IMR-90 (cell line): ENCODE measurements at regions not wholly inside any gene's neighbourhood (a gene's known extent, or its start where the extent isn't known, plus 50 kb on each side); places are given as distances from the start of the nearest gene placed in this dataset.

Source experiments
- ATAC-seq: fragments of 200-7000 bp; cut with Tn5 transposase; 2 replicates; pipeline ENCODE4 v1.9.1; 2020; ENCODE audit warnings: low read depth, mild to moderate bottlenecking, moderate library complexity
- BruUV-seq: library from RNA; stranded (reverse); fragments of 400-500 nt; replicated peaks from 2 replicates; lab custom pipeline; 2021; lab: Mats Ljungman, UMichigan
- CTCF ChIA-PET: fragments of 300-600 bp; formaldehyde crosslinking; extraction: SDS; loops from one replicate; lab custom pipeline; 2021; ENCODE audit warnings: antibody characterized with exemption; lab: Yijun Ruan, JAX
- POLR2A ChIA-PET: fragments of 300-600 bp; sonication (Branson Sonifier 250); formaldehyde crosslinking; loops from one replicate; lab custom pipeline; 2022; ENCODE audit warnings: antibody characterized with exemption; ENCODE audit not compliant: unreplicated experiment; lab: Charles Lee
- DNase-seq: peaks from one replicate; pipeline ENCODE4 v3.0.0; 2013
- H2AFZ ChIP-seq: replicated peaks from 2 replicates; pipeline ENCODE3; 2013; ENCODE audit warnings: low read length, mild to moderate bottlenecking; ENCODE audit not compliant: poor library complexity
- H2AK5ac ChIP-seq: 2 replicates; pipeline ENCODE4 v1.6.1; 2013; ENCODE audit warnings: low read depth, low read length, inconsistent platforms
- H2AK9ac ChIP-seq: replicated peaks from 2 replicates; pipeline ENCODE3; 2013; ENCODE audit warnings: mild to moderate bottlenecking, low read depth, low read length, moderate library complexity; ENCODE audit not compliant: poor library complexity
- H2BK120ac ChIP-seq: 2 replicates; pipeline ENCODE4 v1.6.1; 2013; ENCODE audit warnings: low read depth, low read length, inconsistent platforms
- H2BK15ac ChIP-seq: 3 replicates; pipeline ENCODE4 v1.6.1; 2013; ENCODE audit warnings: low read depth, low read length, inconsistent platforms
- H2BK20ac ChIP-seq: 2 replicates; pipeline ENCODE4 v1.6.1; 2013; ENCODE audit warnings: low read depth, mild to moderate bottlenecking, inconsistent platforms, low read length, moderate library complexity
- H2BK5ac ChIP-seq: 2 replicates; pipeline ENCODE4 v1.6.1; 2013; ENCODE audit warnings: mild to moderate bottlenecking, low read depth, low read length, inconsistent platforms; ENCODE audit not compliant: poor library complexity, severe bottlenecking
- H3K14ac ChIP-seq: replicated peaks from 2 replicates; pipeline ENCODE4 v1.6.1; 2013; ENCODE audit warnings: low read depth, low read length, inconsistent platforms
- H3K18ac ChIP-seq: 2 replicates; pipeline ENCODE4 v1.6.1; 2013; ENCODE audit warnings: low read depth, low read length, control low read depth
- H3K23ac ChIP-seq: 2 replicates; pipeline ENCODE4 v1.6.1; 2013; ENCODE audit warnings: low read depth, low read length, inconsistent platforms
- H3K27ac ChIP-seq: 2 replicates; pipeline ENCODE4 v1.5.1; 2013; ENCODE audit warnings: mild to moderate bottlenecking, control low read depth, low read length; ENCODE audit not compliant: insufficient read depth
- H3K27me3 ChIP-seq: 2 replicates; pipeline ENCODE4 v1.6.1; 2013; ENCODE audit warnings: low read length; ENCODE audit not compliant: control insufficient read depth, insufficient read depth
- H3K36me3 ChIP-seq: 2 replicates; pipeline ENCODE4 v1.6.1; 2013; ENCODE audit warnings: low read length, mixed read lengths; ENCODE audit not compliant: control insufficient read depth, insufficient read depth
- H3K4ac ChIP-seq: 2 replicates; pipeline ENCODE4 v1.6.1; 2013; ENCODE audit warnings: low read depth, low read length, inconsistent platforms
- H3K4me1 ChIP-seq: 2 replicates; pipeline ENCODE4 v1.6.1; 2013; ENCODE audit warnings: low read length, mixed read lengths; ENCODE audit not compliant: control insufficient read depth, insufficient read depth
- H3K4me2 ChIP-seq: 2 replicates; pipeline ENCODE4 v1.6.1; 2013; ENCODE audit warnings: low read depth, mild to moderate bottlenecking, control low read depth, low read length, moderate library complexity
- H3K4me3 ChIP-seq: 2 replicates; pipeline ENCODE4 v1.5.1; 2013; ENCODE audit warnings: low read depth, mild to moderate bottlenecking, control low read depth, low read length, moderate library complexity; ENCODE audit not compliant: insufficient read depth
- H3K56ac ChIP-seq: 2 replicates; pipeline ENCODE4 v1.6.1; 2013; ENCODE audit warnings: low read length, inconsistent platforms; ENCODE audit not compliant: insufficient read depth; ENCODE audit errors: extremely low read depth
- H3K79me1 ChIP-seq, 2 experiments: 2 replicates each; pipeline ENCODE4 v1.6.1; 2013; ENCODE audit warnings: low read length in 2 of 2, inconsistent platforms in 1 of 2, low read depth in 1 of 2
- H3K9ac ChIP-seq: 2 replicates; pipeline ENCODE4 v1.6.1; 2013; ENCODE audit warnings: low read depth, low read length, control low read depth
- H3K9me1 ChIP-seq: 2 replicates; pipeline ENCODE4 v1.6.1; 2013; ENCODE audit warnings: low read length, inconsistent platforms; ENCODE audit not compliant: insufficient read depth
- H3K9me3 ChIP-seq: 2 replicates; pipeline ENCODE4 v1.6.1; 2013; ENCODE audit warnings: low read length; ENCODE audit not compliant: control insufficient read depth, insufficient read depth
- H4K20me1 ChIP-seq: 2 replicates; pipeline ENCODE4 v1.6.1; 2013; ENCODE audit warnings: low read length, inconsistent platforms; ENCODE audit not compliant: insufficient read depth
- H4K5ac ChIP-seq: 2 replicates; pipeline ENCODE4 v1.6.1; 2013; ENCODE audit warnings: mild to moderate bottlenecking, low read depth, low read length, control low read depth
- H4K8ac ChIP-seq, 2 experiments: 2 replicates each; pipeline ENCODE4 v1.6.1; 2013; ENCODE audit warnings: low read depth in 2 of 2, low read length in 2 of 2, control low read depth in 1 of 2, inconsistent platforms in 1 of 2
- H4K91ac ChIP-seq: 2 replicates; pipeline ENCODE4 v1.6.1; 2013; ENCODE audit warnings: low read depth, low read length, inconsistent platforms; ENCODE audit not compliant: insufficient read depth
- BHLHE40 ChIP-seq: fragments of 150-350 bp; IDR thresholded peaks from 2 replicates; pipeline ENCODE4 v1.6.1; 2016; ENCODE audit warnings: mild to moderate bottlenecking, low read depth, low read length
- CEBPB ChIP-seq: IDR thresholded peaks from 2 replicates; pipeline ENCODE4 v1.6.1; 2012; ENCODE audit warnings: low read depth, low read length, improper control_type of control experiment
- CHD1 ChIP-seq: IDR thresholded peaks from 2 replicates; pipeline ENCODE4 v1.6.1; 2012; ENCODE audit warnings: low read depth, low read length, improper control_type of control experiment
- FOS ChIP-seq: fragments of 150-350 bp; IDR thresholded peaks from 2 replicates; pipeline ENCODE4 v1.6.1; 2016; ENCODE audit warnings: low read depth, low read length
- MAFK ChIP-seq: IDR thresholded peaks from 2 replicates; pipeline ENCODE4 v1.6.1; 2012; ENCODE audit warnings: low read depth, low read length, improper control_type of control experiment
- MAZ ChIP-seq: IDR thresholded peaks from 2 replicates; pipeline ENCODE4 v1.6.1; 2012; ENCODE audit warnings: low read depth, mild to moderate bottlenecking, low read length, improper control_type of control experiment, moderate library complexity, borderline replicate concordance
- MXI1 ChIP-seq: IDR thresholded peaks from 2 replicates; pipeline ENCODE4 v1.6.1; 2012; ENCODE audit warnings: low read depth, mild to moderate bottlenecking, low read length, moderate library complexity, borderline replicate concordance
- NFE2L2 ChIP-seq: fragments of 150-350 bp; IDR thresholded peaks from 2 replicates; pipeline ENCODE4 v1.6.1; 2016; ENCODE audit warnings: low read depth, mild to moderate bottlenecking, low read length
- POLR2A ChIP-seq: IDR thresholded peaks from 2 replicates; pipeline ENCODE4 v1.6.1; 2012; ENCODE audit warnings: mild to moderate bottlenecking, low read depth, low read length
- RAD21 ChIP-seq: IDR thresholded peaks from 2 replicates; pipeline ENCODE4 v1.6.1; 2012; ENCODE audit warnings: low read length, improper control_type of control experiment
- RCOR1 ChIP-seq: IDR thresholded peaks from 2 replicates; pipeline ENCODE4 v1.6.1; 2012; ENCODE audit warnings: mild to moderate bottlenecking, low read length, improper control_type of control experiment; ENCODE audit not compliant: insufficient replicate concordance
- RFX5 ChIP-seq: IDR thresholded peaks from 2 replicates; pipeline ENCODE4 v1.8.0; 2012; ENCODE audit warnings: low read depth, mild to moderate bottlenecking, low read length, moderate library complexity
- SMC3 ChIP-seq: fragments of 150-350 bp; IDR thresholded peaks from 2 replicates; pipeline ENCODE4 v1.6.1; 2016; ENCODE audit warnings: low read depth, mild to moderate bottlenecking, antibody characterized with exemption, low read length, moderate library complexity
- WGBS, 2 experiments: methylation state at CpG; one replicate each; pipeline versions ENCODE4 v1.1.5 to v1.1.7; 2013; ENCODE audit warnings: missing lambda C conversion rate in 2 of 2; ENCODE audit not compliant: insufficient read length in 1 of 2; ENCODE audit errors: extremely low coverage in 2 of 2; 5-methylcytosine and 5-hydroxymethylcytosine counted together
- dilution Hi-C: fragments of 300-500 bp; cut with HindIII; formaldehyde crosslinking; loops from one replicate; pipeline ENCODE4 v1.14.3; 2018; ENCODE audit warnings: low sequenced_read_pairs; ENCODE audit not compliant: unreplicated experiment
- in situ Hi-C: fragments of 300-500 bp; cut with MboI; formaldehyde crosslinking; loops from 3 replicates; pipeline ENCODE4 v1.14.3; 2019; ENCODE audit warnings: low sequenced_read_pairs, inconsistent platforms, mixed read lengths
- intact Hi-C: fragments of 100-400 bp; cut with micrococcal nuclease; formaldehyde crosslinking; loops from 2 replicates; pipeline ENCODE4 v1.10.0; 2022
- TF ChIP-seq, protein P1 (sequence below): conservative IDR thresholded peaks from 2 replicates; pipeline ENCODE4 v1.5.1; 2012; ENCODE audit warnings: mild to moderate bottlenecking, low read depth, low read length, improper control_type of control experiment
- TF ChIP-seq, protein P2 (sequence below): fragments of 150-350 bp; IDR thresholded peaks from 2 replicates; pipeline ENCODE4 v1.6.1; 2017; ENCODE audit warnings: mild to moderate bottlenecking, antibody characterized with exemption, low read length, low read depth
- TF ChIP-seq, protein P3 (sequence below): fragments of 150-350 bp; IDR thresholded peaks from 2 replicates; pipeline ENCODE4 v1.6.1; 2016; ENCODE audit warnings: low read depth, mild to moderate bottlenecking, low read length, moderate library complexity, borderline replicate concordance

DNA sequence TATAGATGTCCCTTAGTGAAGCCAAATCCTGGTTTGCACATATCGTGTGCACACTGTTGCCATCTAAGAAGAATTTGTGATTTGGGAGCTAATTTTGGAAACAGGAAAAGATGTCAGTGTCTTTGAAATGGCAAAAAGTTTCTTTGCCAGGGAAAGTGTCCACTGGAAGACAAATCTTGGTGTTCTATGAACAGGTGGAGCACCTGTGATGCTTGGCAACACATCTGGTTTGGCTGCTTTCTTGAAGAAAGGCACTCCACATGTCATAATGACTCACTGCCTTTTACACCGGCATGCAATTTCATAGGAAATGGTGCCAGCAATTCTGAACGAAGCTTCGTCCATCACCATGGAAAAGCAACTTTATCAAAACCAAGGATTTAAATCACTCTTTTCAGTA is 1040.0 kb upstream of the MAP3K7 start:
- CTCF ChIA-PET = no interaction called here
- POLR2A ChIA-PET = no interaction called here
- H3K4me2 ChIP-seq = no peak overlapping the region
- no peak overlapping the region for H3K4ac ChIP-seq
- TF ChIP-seq POLR2A = no peak
- no peak for TF ChIP-seq MAZ
- TF ChIP-seq, protein P1, sequence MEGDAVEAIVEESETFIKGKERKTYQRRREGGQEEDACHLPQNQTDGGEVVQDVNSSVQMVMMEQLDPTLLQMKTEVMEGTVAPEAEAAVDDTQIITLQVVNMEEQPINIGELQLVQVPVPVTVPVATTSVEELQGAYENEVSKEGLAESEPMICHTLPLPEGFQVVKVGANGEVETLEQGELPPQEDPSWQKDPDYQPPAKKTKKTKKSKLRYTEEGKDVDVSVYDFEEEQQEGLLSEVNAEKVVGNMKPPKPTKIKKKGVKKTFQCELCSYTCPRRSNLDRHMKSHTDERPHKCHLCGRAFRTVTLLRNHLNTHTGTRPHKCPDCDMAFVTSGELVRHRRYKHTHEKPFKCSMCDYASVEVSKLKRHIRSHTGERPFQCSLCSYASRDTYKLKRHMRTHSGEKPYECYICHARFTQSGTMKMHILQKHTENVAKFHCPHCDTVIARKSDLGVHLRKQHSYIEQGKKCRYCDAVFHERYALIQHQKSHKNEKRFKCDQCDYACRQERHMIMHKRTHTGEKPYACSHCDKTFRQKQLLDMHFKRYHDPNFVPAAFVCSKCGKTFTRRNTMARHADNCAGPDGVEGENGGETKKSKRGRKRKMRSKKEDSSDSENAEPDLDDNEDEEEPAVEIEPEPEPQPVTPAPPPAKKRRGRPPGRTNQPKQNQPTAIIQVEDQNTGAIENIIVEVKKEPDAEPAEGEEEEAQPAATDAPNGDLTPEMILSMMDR = no peak
- TF ChIP-seq BHLHE40 = no peak
- no peak for TF ChIP-seq CEBPB
- TF ChIP-seq, protein P2, sequence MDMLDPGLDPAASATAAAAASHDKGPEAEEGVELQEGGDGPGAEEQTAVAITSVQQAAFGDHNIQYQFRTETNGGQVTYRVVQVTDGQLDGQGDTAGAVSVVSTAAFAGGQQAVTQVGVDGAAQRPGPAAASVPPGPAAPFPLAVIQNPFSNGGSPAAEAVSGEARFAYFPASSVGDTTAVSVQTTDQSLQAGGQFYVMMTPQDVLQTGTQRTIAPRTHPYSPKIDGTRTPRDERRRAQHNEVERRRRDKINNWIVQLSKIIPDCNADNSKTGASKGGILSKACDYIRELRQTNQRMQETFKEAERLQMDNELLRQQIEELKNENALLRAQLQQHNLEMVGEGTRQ = no peak
- TF ChIP-seq MAFK = no peak
- no peak for TF ChIP-seq NFE2L2
- no peak for TF ChIP-seq SMC3
- no peak for TF ChIP-seq RAD21
- TF ChIP-seq MXI1 = no peak
- TF ChIP-seq, protein P3, sequence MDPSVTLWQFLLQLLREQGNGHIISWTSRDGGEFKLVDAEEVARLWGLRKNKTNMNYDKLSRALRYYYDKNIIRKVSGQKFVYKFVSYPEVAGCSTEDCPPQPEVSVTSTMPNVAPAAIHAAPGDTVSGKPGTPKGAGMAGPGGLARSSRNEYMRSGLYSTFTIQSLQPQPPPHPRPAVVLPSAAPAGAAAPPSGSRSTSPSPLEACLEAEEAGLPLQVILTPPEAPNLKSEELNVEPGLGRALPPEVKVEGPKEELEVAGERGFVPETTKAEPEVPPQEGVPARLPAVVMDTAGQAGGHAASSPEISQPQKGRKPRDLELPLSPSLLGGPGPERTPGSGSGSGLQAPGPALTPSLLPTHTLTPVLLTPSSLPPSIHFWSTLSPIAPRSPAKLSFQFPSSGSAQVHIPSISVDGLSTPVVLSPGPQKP = no peak
- no peak for TF ChIP-seq RCOR1
- TF ChIP-seq RFX5 = no peak
- TF ChIP-seq CHD1 = no peak
- no peak for TF ChIP-seq FOS
- intact Hi-C loops = no loop called here
- ATAC-seq (no peak), DNase-seq (no peak)
- H2BK5ac ChIP-seq = no peak overlapping the region
- in situ Hi-C loops = no loop called here
- H3K9ac ChIP-seq = no peak overlapping the region
- no peak overlapping the region for H2AK5ac ChIP-seq
- no peak overlapping the region for H2AK9ac ChIP-seq
- BruUV-seq = no TSS peak
- H3K27ac ChIP-seq = no peak overlapping the region
- H3K23ac ChIP-seq = no peak overlapping the region
- H3K4me1 ChIP-seq = no peaks in the 10 kb centered on the region
- H2BK20ac ChIP-seq = no peak overlapping the region
- no peaks in the 10 kb centered on the region for H3K79me1 ChIP-seq
- no peaks in the 10 kb centered on the region for H3K9me1 ChIP-seq
- H3K14ac ChIP-seq = no peak overlapping the region
- H4K20me1 ChIP-seq = no peaks in the 10 kb centered on the region
- no peak overlapping the region for H3K18ac ChIP-seq
- no peak overlapping the region for H3K56ac ChIP-seq
- H4K5ac ChIP-seq = no peak overlapping the region
- no peaks in the 10 kb centered on the region for H3K27me3 ChIP-seq
- H2AFZ ChIP-seq = no peak overlapping the region
- no peak overlapping the region for H2BK15ac ChIP-seq
- no peak overlapping the region for H2BK120ac ChIP-seq
- dilution Hi-C loops = no loop called here
- no peaks in the 10 kb centered on the region for H3K9me3 ChIP-seq
- H4K91ac ChIP-seq = no peak overlapping the region
- H3K4me3 ChIP-seq = no peak overlapping the region
- no CpG with 5 or more reads among the region's 4 CpGs for WGBS, 2 experiments
- no peak overlapping the region for H4K8ac ChIP-seq
- no peaks in the 10 kb centered on the region for H3K36me3 ChIP-seq
